WTC11 (cell line): ENCODE measurements at regions not wholly inside any gene's neighbourhood (a gene's known extent, or its start where the extent isn't known, plus 50 kb on each side); places are given as distances from the start of the nearest gene placed in this dataset.

Experiments used
- ATAC-seq: fragments of 200-7000 bp; cut with Tn5 transposase; 2 replicates; pipeline ENCODE4 v1.10.0; 2021; ENCODE audit warnings: mild to moderate bottlenecking, moderate library complexity
- CTCF ChIA-PET: fragments of 300-600 bp; sonication (Branson Sonifier 250); formaldehyde crosslinking; loops from one replicate; lab custom pipeline; 2021; ENCODE audit warnings: antibody characterized with exemption; lab: Charles Lee
- POLR2A ChIA-PET: fragments of 350-600 bp; sonication (Branson Sonifier 250); formaldehyde crosslinking; loops from one replicate; lab custom pipeline; 2021; ENCODE audit warnings: antibody characterized with exemption; lab: Charles Lee
- DNase-seq: peaks from one replicate; pipeline ENCODE4 v3.0.0; 2021; ENCODE audit warnings: low spot score
- H3K27ac Mint-ChIP-seq: 2 replicates; pipeline ENCODE4 v1.8.0; 2021; ENCODE audit warnings: mixed read lengths
- H3K27me3 Mint-ChIP-seq: 2 replicates; pipeline ENCODE4 v1.8.0; 2021; ENCODE audit warnings: low read depth, mild to moderate bottlenecking, moderate library complexity, mixed read lengths
- H3K36me3 Mint-ChIP-seq: 2 replicates; pipeline ENCODE4 v1.8.0; 2021; ENCODE audit warnings: mixed read lengths
- H3K4me1 Mint-ChIP-seq: 2 replicates; pipeline ENCODE4 v1.8.0; 2022; ENCODE audit warnings: mixed read lengths
- H3K4me3 Mint-ChIP-seq: 2 replicates; pipeline ENCODE4 v1.8.0; 2021; ENCODE audit warnings: mild to moderate bottlenecking, moderate library complexity, mixed read lengths
- H3K9me3 Mint-ChIP-seq: 2 replicates; pipeline ENCODE4 v1.8.0; 2021; ENCODE audit warnings: mixed read lengths
- FOXJ3 ChIP-seq: sonication (generic); formaldehyde crosslinking; IDR thresholded peaks from 2 replicates; pipeline ENCODE4 v1.9.0; 2021; ENCODE audit warnings: missing genetic modification reagents, mild to moderate bottlenecking, borderline replicate concordance
- HMGA2 ChIP-seq: fragments of 250-450 bp; sonication (Bioruptor Pico); IDR thresholded peaks from 2 replicates; pipeline ENCODE4 v1.4.0; 2021; ENCODE audit warnings: mild to moderate bottlenecking, moderate library complexity
- NFE2L1 ChIP-seq: sonication (generic); formaldehyde crosslinking; IDR thresholded peaks from 2 replicates; pipeline ENCODE4 v1.8.1; 2023; ENCODE audit warnings: missing genetic modification reagents
- OVOL2 ChIP-seq: fragments of 250-450 bp; sonication (Bioruptor Pico); IDR thresholded peaks from 2 replicates; pipeline ENCODE4 v1.9.0; 2021; ENCODE audit warnings: mild to moderate bottlenecking, borderline replicate concordance
- SOX15 ChIP-seq: fragments of 250-450 bp; sonication (Bioruptor Pico); IDR thresholded peaks from 2 replicates; pipeline ENCODE4 v1.9.0; 2021; ENCODE audit warnings: mild to moderate bottlenecking
- TEAD1 ChIP-seq: sonication (generic); formaldehyde crosslinking; IDR thresholded peaks from 2 replicates; pipeline ENCODE4 v1.8.0; 2022; ENCODE audit warnings: mild to moderate bottlenecking, missing genetic modification reagents
- TF ChIP-seq, protein P1 (sequence below): fragments of 250-450 bp; sonication (Bioruptor Pico); IDR thresholded peaks from 2 replicates; pipeline ENCODE4 v1.9.0; 2021; ENCODE audit warnings: moderate library complexity, mild to moderate bottlenecking, inconsistent platforms, borderline replicate concordance
- TF ChIP-seq, protein P2 (sequence below): sonication (generic); formaldehyde crosslinking; IDR thresholded peaks from 2 replicates; pipeline ENCODE4 v1.8.1; 2022; ENCODE audit warnings: missing genetic modification reagents, borderline replicate concordance
- TF ChIP-seq, protein P3 (sequence below): fragments of 250-450 bp; sonication (Bioruptor Pico); IDR thresholded peaks from 2 replicates; pipeline ENCODE4 v1.9.0; 2021; ENCODE audit warnings: mild to moderate bottlenecking, borderline replicate concordance
- TF ChIP-seq, protein P4 (sequence below): sonication (generic); formaldehyde crosslinking; IDR thresholded peaks from 2 replicates; pipeline ENCODE4 v1.8.1; 2023; ENCODE audit warnings: mild to moderate bottlenecking, moderate library complexity, missing genetic modification reagents
- TF ChIP-seq, protein P5 (sequence below): sonication (generic); formaldehyde crosslinking; IDR thresholded peaks from 2 replicates; pipeline ENCODE4 v1.8.0; 2022; ENCODE audit warnings: mild to moderate bottlenecking, missing genetic modification reagents
- TF ChIP-seq, protein P6 (sequence below): sonication (generic); formaldehyde crosslinking; IDR thresholded peaks from 2 replicates; pipeline ENCODE4 v1.8.1; 2023; ENCODE audit warnings: mild to moderate bottlenecking, missing genetic modification reagents

DNA sequence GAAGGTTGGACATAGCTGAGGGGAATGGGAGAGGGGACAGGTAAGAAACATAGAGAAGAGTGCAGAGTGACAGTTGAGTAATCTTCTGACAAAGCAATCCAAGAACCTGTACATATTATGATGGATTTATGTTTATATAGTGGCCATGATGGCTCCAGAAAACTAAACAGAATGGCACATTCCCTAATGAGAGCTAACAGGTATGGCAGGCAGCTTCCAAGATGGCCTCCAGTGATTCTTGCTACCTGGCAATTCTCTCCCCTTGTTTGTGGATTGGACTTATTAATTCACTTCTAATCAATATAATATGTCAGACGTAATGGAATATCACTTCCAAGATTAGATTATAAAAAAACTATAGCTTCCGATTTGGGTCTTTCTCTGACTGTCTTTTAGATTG is 359.5 kb downstream of the DTHD1 start (continued):
- TF ChIP-seq, protein P1, sequence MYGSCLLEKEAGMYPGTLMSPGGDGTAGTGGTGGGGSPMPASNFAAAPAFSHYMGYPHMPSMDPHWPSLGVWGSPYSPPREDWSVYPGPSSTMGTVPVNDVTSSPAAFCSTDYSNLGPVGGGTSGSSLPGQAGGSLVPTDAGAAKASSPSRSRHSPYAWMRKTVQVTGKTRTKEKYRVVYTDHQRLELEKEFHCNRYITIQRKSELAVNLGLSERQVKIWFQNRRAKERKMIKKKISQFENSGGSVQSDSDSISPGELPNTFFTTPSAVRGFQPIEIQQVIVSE = no peak
- TF ChIP-seq FOXJ3 (no peak), TEAD1 (CRISPR knock-in tag) (no peak), NFE2L1 (CRISPR knock-in tag) (no peak)
- TF ChIP-seq, protein P2, sequence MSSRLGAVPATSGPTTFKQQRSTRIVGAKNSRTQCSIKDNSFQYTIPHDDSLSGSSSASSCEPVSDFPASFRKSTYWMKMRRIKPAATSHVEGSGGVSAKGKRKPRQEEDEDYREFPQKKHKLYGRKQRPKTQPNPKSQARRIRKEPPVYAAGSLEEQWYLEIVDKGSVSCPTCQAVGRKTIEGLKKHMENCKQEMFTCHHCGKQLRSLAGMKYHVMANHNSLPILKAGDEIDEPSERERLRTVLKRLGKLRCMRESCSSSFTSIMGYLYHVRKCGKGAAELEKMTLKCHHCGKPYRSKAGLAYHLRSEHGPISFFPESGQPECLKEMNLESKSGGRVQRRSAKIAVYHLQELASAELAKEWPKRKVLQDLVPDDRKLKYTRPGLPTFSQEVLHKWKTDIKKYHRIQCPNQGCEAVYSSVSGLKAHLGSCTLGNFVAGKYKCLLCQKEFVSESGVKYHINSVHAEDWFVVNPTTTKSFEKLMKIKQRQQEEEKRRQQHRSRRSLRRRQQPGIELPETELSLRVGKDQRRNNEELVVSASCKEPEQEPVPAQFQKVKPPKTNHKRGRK (CRISPR knock-in tag) = no peak

DNA sequence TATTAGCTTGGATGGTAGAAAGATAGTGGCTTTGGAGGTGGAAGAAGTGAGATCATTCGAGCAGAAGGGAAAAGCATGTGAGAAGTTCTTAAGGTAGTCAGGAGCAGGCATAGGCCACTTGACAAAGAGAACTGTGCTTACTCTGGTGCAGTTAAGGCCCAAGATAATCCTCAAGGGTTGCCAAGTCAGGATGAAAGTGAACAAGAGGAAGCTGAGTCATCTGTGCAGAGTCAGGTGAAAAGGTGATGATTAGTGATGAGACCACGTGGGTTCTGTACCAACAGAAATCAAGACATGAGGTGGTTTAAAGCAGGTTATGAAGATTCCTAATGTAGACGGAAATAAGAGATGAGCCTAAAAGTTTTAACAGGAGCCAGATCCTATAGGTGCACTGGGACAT is 369.8 kb downstream of the DTHD1 start:
- no peak overlapping the region for H3K27ac Mint-ChIP-seq
- no peak for DNase-seq
- TF ChIP-seq, protein P3, sequence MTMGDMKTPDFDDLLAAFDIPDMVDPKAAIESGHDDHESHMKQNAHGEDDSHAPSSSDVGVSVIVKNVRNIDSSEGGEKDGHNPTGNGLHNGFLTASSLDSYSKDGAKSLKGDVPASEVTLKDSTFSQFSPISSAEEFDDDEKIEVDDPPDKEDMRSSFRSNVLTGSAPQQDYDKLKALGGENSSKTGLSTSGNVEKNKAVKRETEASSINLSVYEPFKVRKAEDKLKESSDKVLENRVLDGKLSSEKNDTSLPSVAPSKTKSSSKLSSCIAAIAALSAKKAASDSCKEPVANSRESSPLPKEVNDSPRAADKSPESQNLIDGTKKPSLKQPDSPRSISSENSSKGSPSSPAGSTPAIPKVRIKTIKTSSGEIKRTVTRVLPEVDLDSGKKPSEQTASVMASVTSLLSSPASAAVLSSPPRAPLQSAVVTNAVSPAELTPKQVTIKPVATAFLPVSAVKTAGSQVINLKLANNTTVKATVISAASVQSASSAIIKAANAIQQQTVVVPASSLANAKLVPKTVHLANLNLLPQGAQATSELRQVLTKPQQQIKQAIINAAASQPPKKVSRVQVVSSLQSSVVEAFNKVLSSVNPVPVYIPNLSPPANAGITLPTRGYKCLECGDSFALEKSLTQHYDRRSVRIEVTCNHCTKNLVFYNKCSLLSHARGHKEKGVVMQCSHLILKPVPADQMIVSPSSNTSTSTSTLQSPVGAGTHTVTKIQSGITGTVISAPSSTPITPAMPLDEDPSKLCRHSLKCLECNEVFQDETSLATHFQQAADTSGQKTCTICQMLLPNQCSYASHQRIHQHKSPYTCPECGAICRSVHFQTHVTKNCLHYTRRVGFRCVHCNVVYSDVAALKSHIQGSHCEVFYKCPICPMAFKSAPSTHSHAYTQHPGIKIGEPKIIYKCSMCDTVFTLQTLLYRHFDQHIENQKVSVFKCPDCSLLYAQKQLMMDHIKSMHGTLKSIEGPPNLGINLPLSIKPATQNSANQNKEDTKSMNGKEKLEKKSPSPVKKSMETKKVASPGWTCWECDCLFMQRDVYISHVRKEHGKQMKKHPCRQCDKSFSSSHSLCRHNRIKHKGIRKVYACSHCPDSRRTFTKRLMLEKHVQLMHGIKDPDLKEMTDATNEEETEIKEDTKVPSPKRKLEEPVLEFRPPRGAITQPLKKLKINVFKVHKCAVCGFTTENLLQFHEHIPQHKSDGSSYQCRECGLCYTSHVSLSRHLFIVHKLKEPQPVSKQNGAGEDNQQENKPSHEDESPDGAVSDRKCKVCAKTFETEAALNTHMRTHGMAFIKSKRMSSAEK = no peak
- TF ChIP-seq OVOL2 (CRISPR knock-in tag) = no peak
- TF ChIP-seq, all 79 proteins: peak for 0
- POLR2A ChIA-PET = no interaction called here
- Mint-ChIP-seq H3K4me1 (no peaks in the 10 kb centered on the region), H3K9me3 (no peaks in the 10 kb centered on the region; the same call in 1 of the 2 replicates), H3K36me3 (no peaks in the 10 kb centered on the region), H3K27me3 (no peaks in the 10 kb centered on the region), H3K4me3 (no peak overlapping the region)
- no peak for ATAC-seq
- CTCF ChIA-PET = no interaction called here

DNA sequence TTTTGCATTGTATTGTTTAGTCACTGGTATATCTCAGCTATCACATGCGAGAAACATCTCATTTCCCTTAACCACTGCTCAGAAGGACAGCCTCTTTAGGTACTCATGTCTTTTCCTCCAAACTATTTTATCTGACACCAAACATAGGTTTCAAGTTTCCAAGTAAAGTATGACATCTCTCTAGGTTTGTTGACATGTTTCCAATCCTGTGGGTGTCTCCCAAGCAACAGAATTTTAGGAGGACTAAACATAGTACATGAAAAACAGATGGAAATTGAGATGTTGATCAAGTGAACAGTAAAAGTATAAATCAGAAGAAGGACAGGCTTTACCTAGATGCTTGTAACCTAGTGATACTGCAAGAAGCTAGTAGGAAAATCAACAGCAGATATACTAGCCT is 371.4 kb downstream of the DTHD1 start:
- POLR2A ChIA-PET = no interaction called here
- no peak overlapping the region for H3K4me3 Mint-ChIP-seq
- TF ChIP-seq, protein P1 = no peak
- TF ChIP-seq HMGA2 (no peak), NFE2L1 (CRISPR knock-in tag) (no peak), SOX15 (CRISPR knock-in tag) (no peak)
- TF ChIP-seq, protein P4, sequence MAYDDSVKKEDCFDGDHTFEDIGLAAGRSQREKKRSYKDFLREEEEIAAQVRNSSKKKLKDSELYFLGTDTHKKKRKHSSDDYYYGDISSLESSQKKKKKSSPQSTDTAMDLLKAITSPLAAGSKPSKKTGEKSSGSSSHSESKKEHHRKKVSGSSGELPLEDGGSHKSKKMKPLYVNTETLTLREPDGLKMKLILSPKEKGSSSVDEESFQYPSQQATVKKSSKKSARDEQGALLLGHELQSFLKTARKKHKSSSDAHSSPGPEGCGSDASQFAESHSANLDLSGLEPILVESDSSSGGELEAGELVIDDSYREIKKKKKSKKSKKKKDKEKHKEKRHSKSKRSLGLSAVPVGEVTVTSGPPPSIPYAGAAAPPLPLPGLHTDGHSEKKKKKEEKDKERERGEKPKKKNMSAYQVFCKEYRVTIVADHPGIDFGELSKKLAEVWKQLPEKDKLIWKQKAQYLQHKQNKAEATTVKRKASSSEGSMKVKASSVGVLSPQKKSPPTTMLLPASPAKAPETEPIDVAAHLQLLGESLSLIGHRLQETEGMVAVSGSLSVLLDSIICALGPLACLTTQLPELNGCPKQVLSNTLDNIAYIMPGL (CRISPR knock-in tag) = no peak
- TF ChIP-seq, protein P5, sequence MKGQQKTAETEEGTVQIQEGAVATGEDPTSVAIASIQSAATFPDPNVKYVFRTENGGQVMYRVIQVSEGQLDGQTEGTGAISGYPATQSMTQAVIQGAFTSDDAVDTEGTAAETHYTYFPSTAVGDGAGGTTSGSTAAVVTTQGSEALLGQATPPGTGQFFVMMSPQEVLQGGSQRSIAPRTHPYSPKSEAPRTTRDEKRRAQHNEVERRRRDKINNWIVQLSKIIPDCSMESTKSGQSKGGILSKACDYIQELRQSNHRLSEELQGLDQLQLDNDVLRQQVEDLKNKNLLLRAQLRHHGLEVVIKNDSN (CRISPR knock-in tag) = no peak
- TF ChIP-seq, protein P3 = no peak
- TF ChIP-seq, protein P6, sequence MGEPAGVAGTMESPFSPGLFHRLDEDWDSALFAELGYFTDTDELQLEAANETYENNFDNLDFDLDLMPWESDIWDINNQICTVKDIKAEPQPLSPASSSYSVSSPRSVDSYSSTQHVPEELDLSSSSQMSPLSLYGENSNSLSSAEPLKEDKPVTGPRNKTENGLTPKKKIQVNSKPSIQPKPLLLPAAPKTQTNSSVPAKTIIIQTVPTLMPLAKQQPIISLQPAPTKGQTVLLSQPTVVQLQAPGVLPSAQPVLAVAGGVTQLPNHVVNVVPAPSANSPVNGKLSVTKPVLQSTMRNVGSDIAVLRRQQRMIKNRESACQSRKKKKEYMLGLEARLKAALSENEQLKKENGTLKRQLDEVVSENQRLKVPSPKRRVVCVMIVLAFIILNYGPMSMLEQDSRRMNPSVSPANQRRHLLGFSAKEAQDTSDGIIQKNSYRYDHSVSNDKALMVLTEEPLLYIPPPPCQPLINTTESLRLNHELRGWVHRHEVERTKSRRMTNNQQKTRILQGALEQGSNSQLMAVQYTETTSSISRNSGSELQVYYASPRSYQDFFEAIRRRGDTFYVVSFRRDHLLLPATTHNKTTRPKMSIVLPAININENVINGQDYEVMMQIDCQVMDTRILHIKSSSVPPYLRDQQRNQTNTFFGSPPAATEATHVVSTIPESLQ (CRISPR knock-in tag) = no peak
- TF ChIP-seq, all 79 proteins: peak for 0
- no peaks in the 10 kb centered on the region for H3K27me3 Mint-ChIP-seq
- H3K4me1 Mint-ChIP-seq = no peaks in the 10 kb centered on the region
- CTCF ChIA-PET = no interaction called here
- no peak overlapping the region for H3K27ac Mint-ChIP-seq
- DNase-seq (no peak), ATAC-seq (no peak)
- H3K9me3 Mint-ChIP-seq = peaks cover 10% of the 10 kb centered on the region
- H3K36me3 Mint-ChIP-seq = no peaks in the 10 kb centered on the region
